Testis (tissue), 2 donors: ENCODE measurements at regions not wholly inside any gene's neighbourhood (a gene's known extent, or its start where the extent isn't known, plus 50 kb on each side); places are given as distances from the start of the nearest gene placed in this dataset.

Source experiments
- POLR2A ChIP-seq: fragments of 450-650 bp; IDR thresholded peaks from one replicate; pipeline ENCODE4 v1.6.1; 2017; ENCODE audit warnings: antibody characterized with exemption, mild to moderate bottlenecking, moderate library complexity
- TF ChIP-seq, protein P1 (sequence below), 3 experiments: fragments of 450-650 bp in 2 of 3; fragments of 200-600 bp in 1 of 3; sonication (generic) in 1 of 3; IDR thresholded peaks; one replicate each; pipeline ENCODE4 v1.5.1; 2016 to 2019; ENCODE audit warnings: antibody characterized with exemption in 3 of 3, mild to moderate bottlenecking in 2 of 3, moderate library complexity in 1 of 3

DNA sequence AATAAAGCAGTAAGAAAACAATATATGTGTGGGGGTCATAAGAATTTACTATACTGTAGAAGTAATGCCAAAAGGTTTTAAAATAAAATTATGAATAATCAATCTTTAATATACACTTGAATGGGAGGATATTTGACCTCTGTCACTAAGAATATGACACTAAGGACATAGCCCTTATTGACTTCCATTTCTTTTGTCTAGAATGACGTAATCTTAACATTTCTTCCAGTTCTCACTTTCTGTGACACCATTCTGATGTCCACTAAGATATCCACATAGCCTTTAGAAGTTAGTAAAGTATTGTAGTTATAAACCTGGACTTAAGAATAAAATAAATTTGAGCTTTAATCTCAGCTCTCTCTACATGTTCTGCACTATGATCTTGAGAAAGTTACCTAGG, 1050.7 kb downstream of the TLE4 start:
- TF ChIP-seq, protein P1, sequence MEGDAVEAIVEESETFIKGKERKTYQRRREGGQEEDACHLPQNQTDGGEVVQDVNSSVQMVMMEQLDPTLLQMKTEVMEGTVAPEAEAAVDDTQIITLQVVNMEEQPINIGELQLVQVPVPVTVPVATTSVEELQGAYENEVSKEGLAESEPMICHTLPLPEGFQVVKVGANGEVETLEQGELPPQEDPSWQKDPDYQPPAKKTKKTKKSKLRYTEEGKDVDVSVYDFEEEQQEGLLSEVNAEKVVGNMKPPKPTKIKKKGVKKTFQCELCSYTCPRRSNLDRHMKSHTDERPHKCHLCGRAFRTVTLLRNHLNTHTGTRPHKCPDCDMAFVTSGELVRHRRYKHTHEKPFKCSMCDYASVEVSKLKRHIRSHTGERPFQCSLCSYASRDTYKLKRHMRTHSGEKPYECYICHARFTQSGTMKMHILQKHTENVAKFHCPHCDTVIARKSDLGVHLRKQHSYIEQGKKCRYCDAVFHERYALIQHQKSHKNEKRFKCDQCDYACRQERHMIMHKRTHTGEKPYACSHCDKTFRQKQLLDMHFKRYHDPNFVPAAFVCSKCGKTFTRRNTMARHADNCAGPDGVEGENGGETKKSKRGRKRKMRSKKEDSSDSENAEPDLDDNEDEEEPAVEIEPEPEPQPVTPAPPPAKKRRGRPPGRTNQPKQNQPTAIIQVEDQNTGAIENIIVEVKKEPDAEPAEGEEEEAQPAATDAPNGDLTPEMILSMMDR (IDR thresholded peaks at IDR 0.05) = no peak
- no peak for TF ChIP-seq POLR2A
